Osteoblast (primary cell): ENCODE measurements at regions not wholly inside any gene's neighbourhood (a gene's known extent, or its start where the extent isn't known, plus 50 kb on each side); places are given as distances from the start of the nearest gene placed in this dataset.

Experiments used
- DNase-seq: peaks from one replicate; pipeline ENCODE4 v3.0.0; 2011; ENCODE audit warnings: low spot score, mixed read lengths; ENCODE audit not compliant: insufficient read length; ENCODE audit errors: missing footprints
- H2AFZ ChIP-seq: 2 replicates; pipeline ENCODE4 v1.6.0; 2011; ENCODE audit warnings: mild to moderate bottlenecking, low read length
- H3K27ac ChIP-seq: 2 replicates; pipeline ENCODE4 v1.5.1; 2011; ENCODE audit warnings: mild to moderate bottlenecking, low read depth, low read length, moderate library complexity
- H3K27me3 ChIP-seq: 2 replicates; pipeline ENCODE4 v1.6.0; 2012; ENCODE audit warnings: mild to moderate bottlenecking, control low read depth, inconsistent platforms, low read length, moderate library complexity; ENCODE audit not compliant: insufficient read depth
- H3K36me3 ChIP-seq: 2 replicates; pipeline ENCODE4 v1.5.1; 2011; ENCODE audit warnings: mild to moderate bottlenecking, low read length, control low read depth, moderate library complexity; ENCODE audit not compliant: insufficient read depth
- H3K4me1 ChIP-seq: 2 replicates; pipeline ENCODE4 v1.5.1; 2011; ENCODE audit warnings: mild to moderate bottlenecking, low read length, control low read depth, moderate library complexity; ENCODE audit not compliant: insufficient read depth
- H3K4me2 ChIP-seq: 2 replicates; pipeline ENCODE4 v1.6.0; 2011; ENCODE audit warnings: mild to moderate bottlenecking, low read length; ENCODE audit not compliant: insufficient read depth
- H3K4me3 ChIP-seq: fragments of 200-600 bp; sonication (generic); 3 replicates; pipeline ENCODE4 v1.5.1; 2012; ENCODE audit warnings: mild to moderate bottlenecking, low read length, inconsistent platforms; ENCODE audit not compliant: insufficient read depth
- H3K79me2 ChIP-seq: 2 replicates; pipeline ENCODE4 v1.6.0; 2012; ENCODE audit warnings: mild to moderate bottlenecking, low read length, control low read depth, inconsistent platforms; ENCODE audit not compliant: insufficient read depth
- H3K9me3 ChIP-seq: 2 replicates; pipeline ENCODE4 v1.5.1; 2011; ENCODE audit warnings: low read depth, low read length, control low read depth
- H4K20me1 ChIP-seq: 2 replicates; pipeline ENCODE4 v1.6.0; 2012; ENCODE audit warnings: mild to moderate bottlenecking, low read length, control low read depth; ENCODE audit not compliant: insufficient read depth
- CTCF ChIP-seq: IDR thresholded peaks from 2 replicates; pipeline ENCODE4 v1.5.1; 2011; ENCODE audit warnings: mild to moderate bottlenecking, low read depth, low read length, moderate library complexity; ENCODE audit errors: extremely low read depth

- TF ChIP-seq CTCF, result no peak
- no peak for DNase-seq
- no peaks in the 10 kb centered on the region for H4K20me1 ChIP-seq
- H3K4me1 ChIP-seq, result no peaks in the 10 kb centered on the region
- no peak overlapping the region for H3K27ac ChIP-seq
- H3K36me3 ChIP-seq, result no peaks in the 10 kb centered on the region
- H2AFZ ChIP-seq, result no peak overlapping the region
- H3K4me3 ChIP-seq, result no peak overlapping the region
- no peaks in the 10 kb centered on the region for H3K9me3 ChIP-seq
- no peak overlapping the region for H3K4me2 ChIP-seq
- no peaks in the 10 kb centered on the region for H3K27me3 ChIP-seq
- no peaks in the 10 kb centered on the region for H3K79me2 ChIP-seq
These were observed 400.0 kb upstream of the CELF4 start for GRCh38 chr18:37965572-37965970.

DNA sequence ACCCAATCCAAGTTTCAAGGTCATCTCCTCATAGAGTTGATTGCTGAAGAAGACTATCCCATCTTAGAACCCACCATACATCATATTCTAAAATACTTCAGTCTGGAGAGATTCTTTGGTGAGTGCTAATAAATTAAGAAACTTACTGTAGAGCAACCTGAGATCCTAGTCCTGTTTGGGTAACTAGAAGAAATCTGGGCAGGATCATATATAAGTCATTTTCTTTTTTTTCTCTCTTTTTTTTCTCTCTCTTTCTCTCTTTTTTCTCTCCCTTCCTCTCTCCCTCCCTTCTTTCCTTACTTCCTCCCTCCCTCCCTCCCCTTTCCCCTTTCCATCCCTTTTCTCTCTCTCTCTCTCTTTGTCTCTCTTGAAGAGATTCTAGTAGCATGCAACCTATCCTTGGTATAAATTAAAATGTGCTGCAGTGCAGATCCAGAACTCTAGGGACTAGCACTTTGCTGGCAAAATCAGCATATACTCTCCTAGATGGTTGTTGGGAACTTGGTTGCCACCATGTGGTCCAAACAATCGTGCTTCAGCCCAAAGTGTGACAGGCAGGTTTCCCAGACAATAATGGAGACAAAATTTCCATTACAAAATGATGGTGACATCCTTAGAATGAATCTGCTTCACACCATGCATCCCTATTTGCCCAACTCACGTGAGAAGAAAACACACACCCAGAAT, 399.4 kb upstream of the CELF4 start:
- H3K4me3 ChIP-seq, result no peak overlapping the region
- H3K27ac ChIP-seq, result no peak overlapping the region
- H2AFZ ChIP-seq, result no peak overlapping the region
- TF ChIP-seq CTCF, result no peak
- DNase-seq, result no peak
- no peaks in the 10 kb centered on the region for H3K79me2 ChIP-seq
- H3K36me3 ChIP-seq, result no peaks in the 10 kb centered on the region
- H3K4me2 ChIP-seq, result no peak overlapping the region
- no peaks in the 10 kb centered on the region for H3K9me3 ChIP-seq
- no peaks in the 10 kb centered on the region for H3K27me3 ChIP-seq
- H4K20me1 ChIP-seq, result no peaks in the 10 kb centered on the region
- no peaks in the 10 kb centered on the region for H3K4me1 ChIP-seq

- TF ChIP-seq CTCF, result no peak
- Histone ChIP-seq H3K9me3 (no peaks in the 10 kb centered on the region), H2AFZ (no peak overlapping the region), H3K27me3 (no peaks in the 10 kb centered on the region), H3K36me3 (no peaks in the 10 kb centered on the region), H3K4me1 (no peaks in the 10 kb centered on the region), H3K79me2 (no peaks in the 10 kb centered on the region), H3K27ac (no peak overlapping the region), H3K4me2 (no peak overlapping the region), H4K20me1 (no peaks in the 10 kb centered on the region), H3K4me3 (no peak overlapping the region)
- no peak for DNase-seq
These were observed 398.2 kb upstream of the CELF4 start for GRCh38 chr18:37963837-37964236.

- no peak for DNase-seq
- no peaks in the 10 kb centered on the region for H4K20me1 ChIP-seq
- no peak overlapping the region for H3K4me2 ChIP-seq
- no peak overlapping the region for H2AFZ ChIP-seq
- H3K4me1 ChIP-seq, result no peaks in the 10 kb centered on the region
- H3K36me3 ChIP-seq, result no peaks in the 10 kb centered on the region
- H3K79me2 ChIP-seq, result no peaks in the 10 kb centered on the region
- no peaks in the 10 kb centered on the region for H3K9me3 ChIP-seq
- no peaks in the 10 kb centered on the region for H3K27me3 ChIP-seq
- H3K4me3 ChIP-seq, result no peak overlapping the region
- TF ChIP-seq CTCF, result no peak
- H3K27ac ChIP-seq, result no peak overlapping the region
These were observed 396.8 kb upstream of the CELF4 start for GRCh38 chr18:37962316-37962966.
